Panc1 (cell line): ENCODE measurements at regions not wholly inside any gene's neighbourhood (a gene's known extent, or its start where the extent isn't known, plus 50 kb on each side); places are given as distances from the start of the nearest gene placed in this dataset.

ENCODE experiments used
- ATAC-seq: fragments of 200-7000 bp; cut with Tn5 transposase; 2 replicates; pipeline ENCODE4 v1.9.1; 2020; ENCODE audit warnings: mild to moderate bottlenecking, moderate library complexity
- BruUV-seq: library from RNA; stranded (reverse); fragments of 400-500 nt; replicated peaks from 2 replicates; lab custom pipeline; 2021; lab: Mats Ljungman, UMichigan
- CTCF ChIA-PET: fragments of 300-600 bp; sonication (Branson Sonifier 250); formaldehyde crosslinking; loops from one replicate; lab custom pipeline; 2022; ENCODE audit warnings: antibody characterized with exemption; lab: Charles Lee
- POLR2A ChIA-PET: fragments of 300-600 bp; sonication (Branson Sonifier 250); formaldehyde crosslinking; loops from one replicate; lab custom pipeline; 2022; ENCODE audit warnings: antibody characterized with exemption; lab: Charles Lee
- DNase-seq: peaks from one replicate; pipeline ENCODE4 v3.0.0-alpha.2; 2010; ENCODE audit warnings: low read depth, low spot score
- H3K27ac ChIP-seq: 2 replicates; pipeline ENCODE4 v1.5.1; 2011; ENCODE audit warnings: mild to moderate bottlenecking, low read length, inconsistent platforms
- H3K27me3 ChIP-seq: fragments of 200-500 bp; sonication (Bioruptor generic); 2 replicates; pipeline ENCODE4 v1.6.0; 2014; ENCODE audit warnings: low read length, inconsistent platforms; ENCODE audit not compliant: control insufficient read depth, insufficient read depth
- H3K36me3 ChIP-seq: fragments of 200-500 bp; sonication (Bioruptor generic); 2 replicates; pipeline ENCODE4 v1.5.1; 2014; ENCODE audit warnings: inconsistent platforms, mild to moderate bottlenecking, low read length, moderate library complexity; ENCODE audit not compliant: control insufficient read depth, insufficient read depth
- H3K4me1 ChIP-seq: 2 replicates; pipeline ENCODE4 v1.5.1; 2011; ENCODE audit warnings: inconsistent platforms, mild to moderate bottlenecking, low read length, moderate library complexity; ENCODE audit not compliant: control insufficient read depth, insufficient read depth
- H3K4me3 ChIP-seq, 2 experiments: 2 replicates each; pipeline ENCODE4 v1.5.1; 2011 to 2012; ENCODE audit warnings: low read depth in 2 of 2, low read length in 2 of 2, mild to moderate bottlenecking in 2 of 2, inconsistent platforms in 1 of 2, moderate library complexity in 1 of 2
- H3K9me3 ChIP-seq: fragments of 200-500 bp; sonication (Bioruptor generic); 2 replicates; pipeline ENCODE4 v1.5.1; 2014; ENCODE audit warnings: low read depth, mild to moderate bottlenecking, inconsistent platforms, low read length, moderate library complexity; ENCODE audit not compliant: control insufficient read depth, insufficient read depth
- POLR2AphosphoS5 ChIP-seq: IDR thresholded peaks from 2 replicates; pipeline ENCODE4 v1.6.1; 2012; ENCODE audit warnings: mild to moderate bottlenecking, low read depth, low read length, moderate library complexity
- SIN3A ChIP-seq: IDR thresholded peaks from 2 replicates; pipeline ENCODE4 v1.6.1; 2012; ENCODE audit warnings: low read depth, mild to moderate bottlenecking, low read length, moderate library complexity, borderline replicate concordance; ENCODE audit not compliant: insufficient read depth
- TCF7L2 ChIP-seq: IDR thresholded peaks from 2 replicates; pipeline ENCODE4 v1.6.1; 2011; ENCODE audit warnings: mild to moderate bottlenecking, low read depth, low read length, inconsistent platforms
- in situ Hi-C: cut with HindIII; loops from 2 replicates; pipeline ENCODE4 v1.10.0; 2016; ENCODE audit warnings: low sequenced_read_pairs, low pct_unique_long_range_greater_than_20kb
- intact Hi-C: fragments of 100-400 bp; cut with micrococcal nuclease; formaldehyde crosslinking; loops from one replicate; pipeline ENCODE4 v1.10.0; 2022; ENCODE audit not compliant: unreplicated experiment
- TF ChIP-seq, protein P1 (sequence below): fragments of 450-650 bp; IDR thresholded peaks from 2 replicates; pipeline ENCODE4 v1.5.1; 2017; ENCODE audit warnings: mild to moderate bottlenecking
- TF ChIP-seq, protein P2 (sequence below), 2 experiments: IDR thresholded peaks; 2 replicates each; pipeline ENCODE4 v1.6.1; 2011 to 2012; ENCODE audit warnings: low read depth in 2 of 2, control low read depth in 1 of 2, low read length in 1 of 2, mild to moderate bottlenecking in 1 of 2, moderate library complexity in 1 of 2; ENCODE audit not compliant: insufficient read depth in 1 of 2

DNA sequence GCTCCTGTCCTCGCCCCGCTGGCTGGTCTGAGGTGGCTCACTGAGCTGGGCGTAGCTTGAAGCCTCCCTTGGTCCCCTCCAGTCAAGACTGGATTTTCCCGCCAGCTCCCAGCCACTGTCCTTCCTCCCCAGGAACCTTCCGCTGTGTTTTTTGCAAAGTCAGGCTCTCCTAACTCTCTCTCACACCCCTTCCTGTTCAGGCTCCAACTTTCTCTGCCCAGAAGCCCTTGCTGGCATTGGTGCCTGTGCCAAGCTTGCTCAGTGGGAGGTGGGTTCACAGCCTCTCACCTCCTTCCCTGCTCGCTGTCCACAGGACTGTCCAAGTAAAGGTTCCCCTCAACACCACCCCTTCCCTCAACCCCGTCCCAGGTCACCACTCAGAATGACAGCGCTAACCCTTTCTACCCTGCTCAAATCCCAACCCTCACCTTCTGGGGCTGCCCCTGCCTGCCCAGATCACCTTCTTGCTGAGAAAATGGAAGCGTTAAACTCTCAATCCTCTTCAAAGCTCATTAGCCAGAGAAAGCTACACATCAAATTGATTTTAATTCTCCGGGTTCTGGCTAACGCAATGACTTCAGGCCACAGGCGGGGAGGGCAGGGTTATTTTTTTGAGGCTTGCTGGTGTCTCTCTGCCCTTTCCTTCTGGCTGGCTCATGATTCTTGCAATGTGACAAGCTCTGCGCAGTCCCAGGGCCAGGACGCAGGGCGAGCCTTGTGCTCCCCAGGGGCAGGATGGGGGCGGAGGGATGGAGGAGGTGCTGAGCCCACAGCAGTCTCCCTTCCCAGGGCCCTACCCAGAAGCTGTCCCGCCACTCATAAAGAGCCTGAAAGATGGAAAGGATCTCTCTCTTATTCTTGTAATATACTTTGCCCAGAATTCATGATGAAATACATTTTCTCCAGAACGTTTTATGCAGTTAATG lies 357.2 kb upstream of the TNRC6C start:
- no peaks in the 10 kb centered on the region for H3K4me1 ChIP-seq
- in situ Hi-C loops, result no loop called here
- 0 out of 2 replicates have a peak, but pooled peaks have one; percentile 20 for ATAC-seq

DNA sequence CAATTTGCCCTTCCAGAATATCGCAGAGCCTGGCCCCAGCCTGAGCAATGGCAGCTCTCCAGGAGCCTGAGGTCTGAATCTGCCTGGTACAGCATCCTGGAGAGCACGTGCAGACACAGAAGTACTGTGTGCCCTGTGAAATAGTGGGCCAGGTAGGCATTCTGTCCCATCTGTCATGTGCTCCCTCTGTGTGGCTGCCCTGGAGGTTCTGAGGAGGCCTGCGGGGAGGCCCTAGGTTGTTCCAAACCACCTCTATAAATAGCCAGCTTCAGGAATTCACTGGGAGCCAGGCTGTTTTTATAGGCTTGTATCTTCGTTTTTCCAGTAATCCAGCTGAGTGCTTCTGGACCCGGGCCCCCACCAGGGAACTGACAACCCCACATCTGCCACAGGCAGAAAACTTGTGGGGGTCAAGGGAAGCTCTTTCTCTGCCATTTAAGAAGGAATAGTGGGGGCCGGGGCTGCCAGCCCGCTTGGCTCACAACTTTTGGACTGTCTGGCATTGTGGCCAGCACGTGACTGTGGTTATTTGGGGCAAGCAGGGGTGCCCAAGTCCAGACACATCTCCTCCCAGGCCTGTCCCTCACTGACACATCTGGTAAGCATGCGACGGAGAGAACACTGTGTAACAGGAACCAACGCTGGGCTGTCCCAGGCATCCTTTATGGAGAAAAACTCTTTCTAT lies 356.3 kb upstream of the TNRC6C start:
- BruUV-seq, result no TSS peak
- H3K27me3 ChIP-seq, result no peaks in the 10 kb centered on the region

More for the DNA sequence above, 357.2 kb upstream of the TNRC6C start:
- Histone ChIP-seq H3K36me3 (no peaks in the 10 kb centered on the region), H3K4me3 (no peak overlapping the region), H3K27me3 (no peaks in the 10 kb centered on the region), H3K9me3 (no peaks in the 10 kb centered on the region), H3K27ac (no peak overlapping the region)
- CTCF ChIA-PET, result interaction anchor here (0.6 kb wide), 1 partner anchor 151 kb away, joined by 13 read pairs; no protein-coding TSS in a partner anchor
- no TSS peak for BruUV-seq
- POLR2A ChIA-PET, result no interaction called here
- DNase-seq, result no peak
- intact Hi-C loops, result no loop called here
- TF ChIP-seq SIN3A (no peak), TCF7L2 (no peak), POLR2AphosphoS5 (no peak)
- TF ChIP-seq, protein P1, sequence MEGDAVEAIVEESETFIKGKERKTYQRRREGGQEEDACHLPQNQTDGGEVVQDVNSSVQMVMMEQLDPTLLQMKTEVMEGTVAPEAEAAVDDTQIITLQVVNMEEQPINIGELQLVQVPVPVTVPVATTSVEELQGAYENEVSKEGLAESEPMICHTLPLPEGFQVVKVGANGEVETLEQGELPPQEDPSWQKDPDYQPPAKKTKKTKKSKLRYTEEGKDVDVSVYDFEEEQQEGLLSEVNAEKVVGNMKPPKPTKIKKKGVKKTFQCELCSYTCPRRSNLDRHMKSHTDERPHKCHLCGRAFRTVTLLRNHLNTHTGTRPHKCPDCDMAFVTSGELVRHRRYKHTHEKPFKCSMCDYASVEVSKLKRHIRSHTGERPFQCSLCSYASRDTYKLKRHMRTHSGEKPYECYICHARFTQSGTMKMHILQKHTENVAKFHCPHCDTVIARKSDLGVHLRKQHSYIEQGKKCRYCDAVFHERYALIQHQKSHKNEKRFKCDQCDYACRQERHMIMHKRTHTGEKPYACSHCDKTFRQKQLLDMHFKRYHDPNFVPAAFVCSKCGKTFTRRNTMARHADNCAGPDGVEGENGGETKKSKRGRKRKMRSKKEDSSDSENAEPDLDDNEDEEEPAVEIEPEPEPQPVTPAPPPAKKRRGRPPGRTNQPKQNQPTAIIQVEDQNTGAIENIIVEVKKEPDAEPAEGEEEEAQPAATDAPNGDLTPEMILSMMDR, result no peak
- TF ChIP-seq, protein P2, sequence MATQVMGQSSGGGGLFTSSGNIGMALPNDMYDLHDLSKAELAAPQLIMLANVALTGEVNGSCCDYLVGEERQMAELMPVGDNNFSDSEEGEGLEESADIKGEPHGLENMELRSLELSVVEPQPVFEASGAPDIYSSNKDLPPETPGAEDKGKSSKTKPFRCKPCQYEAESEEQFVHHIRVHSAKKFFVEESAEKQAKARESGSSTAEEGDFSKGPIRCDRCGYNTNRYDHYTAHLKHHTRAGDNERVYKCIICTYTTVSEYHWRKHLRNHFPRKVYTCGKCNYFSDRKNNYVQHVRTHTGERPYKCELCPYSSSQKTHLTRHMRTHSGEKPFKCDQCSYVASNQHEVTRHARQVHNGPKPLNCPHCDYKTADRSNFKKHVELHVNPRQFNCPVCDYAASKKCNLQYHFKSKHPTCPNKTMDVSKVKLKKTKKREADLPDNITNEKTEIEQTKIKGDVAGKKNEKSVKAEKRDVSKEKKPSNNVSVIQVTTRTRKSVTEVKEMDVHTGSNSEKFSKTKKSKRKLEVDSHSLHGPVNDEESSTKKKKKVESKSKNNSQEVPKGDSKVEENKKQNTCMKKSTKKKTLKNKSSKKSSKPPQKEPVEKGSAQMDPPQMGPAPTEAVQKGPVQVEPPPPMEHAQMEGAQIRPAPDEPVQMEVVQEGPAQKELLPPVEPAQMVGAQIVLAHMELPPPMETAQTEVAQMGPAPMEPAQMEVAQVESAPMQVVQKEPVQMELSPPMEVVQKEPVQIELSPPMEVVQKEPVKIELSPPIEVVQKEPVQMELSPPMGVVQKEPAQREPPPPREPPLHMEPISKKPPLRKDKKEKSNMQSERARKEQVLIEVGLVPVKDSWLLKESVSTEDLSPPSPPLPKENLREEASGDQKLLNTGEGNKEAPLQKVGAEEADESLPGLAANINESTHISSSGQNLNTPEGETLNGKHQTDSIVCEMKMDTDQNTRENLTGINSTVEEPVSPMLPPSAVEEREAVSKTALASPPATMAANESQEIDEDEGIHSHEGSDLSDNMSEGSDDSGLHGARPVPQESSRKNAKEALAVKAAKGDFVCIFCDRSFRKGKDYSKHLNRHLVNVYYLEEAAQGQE (IDR thresholded peaks at IDR 0.05; ENCODE audit: insufficient read depth in 1 of 2, low read depth in 2 of 2, low read length in 1 of 2), result no peak

More for the DNA sequence above, 356.3 kb upstream of the TNRC6C start:
- TF ChIP-seq SIN3A (no peak), TCF7L2 (no peak), POLR2AphosphoS5 (no peak)
- TF ChIP-seq, protein P2 (IDR thresholded peaks at IDR 0.05; ENCODE audit: insufficient read depth in 1 of 2, low read depth in 2 of 2, low read length in 1 of 2), result no peak
- TF ChIP-seq, protein P1, result no peak
- Histone ChIP-seq H3K36me3 (no peaks in the 10 kb centered on the region), H3K9me3 (no peaks in the 10 kb centered on the region), H3K27ac (no peak overlapping the region), H3K4me3 (no peak overlapping the region), H3K4me1 (no peaks in the 10 kb centered on the region)
- DNase-seq, result no peak
- ATAC-seq, result no peak
- in situ Hi-C loops (no loop called here), intact Hi-C loops (no loop called here)
- ChIA-PET CTCF (no interaction called here), POLR2A (no interaction called here)
